NCI-H345 treated with DMSO at 0.1 percent for 48 hours (cell line): ENCODE measurements at regions not wholly inside any gene's neighbourhood (a gene's known extent, or its start where the extent isn't known, plus 50 kb on each side); places are given as distances from the start of the nearest gene placed in this dataset.
"Not testable (repeated sequence)": the region's sequence is repeated elsewhere in the genome, so short reads cannot be mapped to it uniquely, and the experiment has no call there.

ENCODE experiments used
- DNase-seq: peaks from one replicate; lab custom pipeline; 2025; ENCODE audit not compliant: unreplicated experiment; lab: John Stamatoyannopoulos, UW

DNA sequence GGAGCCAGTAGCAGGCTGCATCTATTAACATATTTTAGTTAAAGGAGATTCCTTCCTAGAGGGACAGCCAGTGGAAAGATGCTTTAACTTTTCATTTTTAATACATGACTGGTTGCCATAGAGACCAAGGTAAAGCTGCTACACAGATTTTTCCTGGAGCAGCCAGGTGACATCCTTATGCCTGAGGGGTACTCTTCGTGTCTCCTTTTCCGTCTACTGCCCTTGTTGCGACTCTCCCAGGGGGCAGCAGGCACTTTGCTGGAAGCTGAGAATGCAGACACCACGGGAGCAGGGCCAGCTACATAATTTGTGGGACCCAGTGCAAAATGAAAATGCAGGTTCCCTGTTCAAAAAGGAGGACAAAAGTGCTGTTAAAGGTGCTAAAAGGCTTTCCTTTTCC lies 340.4 kb downstream of the CEP170 start:
- not testable (repeated sequence) for DNase-seq

DNA sequence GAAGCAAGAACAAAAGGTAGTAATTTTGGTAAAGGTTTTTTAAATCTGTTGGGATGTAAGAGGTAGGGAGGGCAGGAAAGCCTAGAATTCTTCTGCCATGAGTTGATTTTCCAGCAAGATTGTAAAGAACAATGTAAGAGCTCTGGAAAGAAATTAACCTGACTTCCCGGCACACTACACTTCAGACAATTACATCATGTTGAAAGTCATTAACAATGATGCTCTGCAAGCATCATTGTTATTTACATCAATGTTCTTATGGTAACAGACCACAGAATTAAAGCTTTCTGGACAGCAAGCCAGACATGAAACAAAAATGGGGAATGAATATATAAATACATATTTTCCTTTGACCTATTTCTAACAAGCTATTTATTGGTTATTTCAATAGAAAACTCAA lies 342.2 kb downstream of the CEP170 start:
- DNase-seq = not testable (repeated sequence)

DNA sequence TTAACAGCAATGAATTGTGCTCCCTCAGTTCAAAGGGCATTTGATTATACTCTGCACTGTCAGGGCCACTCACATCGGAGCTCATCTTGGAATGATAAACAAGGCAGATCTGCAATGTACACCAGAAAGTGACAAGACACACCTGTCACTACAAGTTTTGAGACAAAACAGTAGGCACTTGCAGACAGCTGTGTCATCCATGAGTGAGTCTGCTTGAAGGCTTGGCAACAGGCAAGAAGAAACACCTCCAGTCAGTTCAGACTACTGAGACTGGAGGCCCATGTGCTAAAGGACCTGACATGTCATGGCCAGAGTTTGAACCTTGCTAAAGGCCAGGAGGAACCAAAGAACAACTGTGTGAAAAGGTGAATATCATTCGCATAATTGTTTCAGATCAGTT lies 354.5 kb downstream of the CEP170 start:
- DNase-seq = not testable (repeated sequence)

DNA sequence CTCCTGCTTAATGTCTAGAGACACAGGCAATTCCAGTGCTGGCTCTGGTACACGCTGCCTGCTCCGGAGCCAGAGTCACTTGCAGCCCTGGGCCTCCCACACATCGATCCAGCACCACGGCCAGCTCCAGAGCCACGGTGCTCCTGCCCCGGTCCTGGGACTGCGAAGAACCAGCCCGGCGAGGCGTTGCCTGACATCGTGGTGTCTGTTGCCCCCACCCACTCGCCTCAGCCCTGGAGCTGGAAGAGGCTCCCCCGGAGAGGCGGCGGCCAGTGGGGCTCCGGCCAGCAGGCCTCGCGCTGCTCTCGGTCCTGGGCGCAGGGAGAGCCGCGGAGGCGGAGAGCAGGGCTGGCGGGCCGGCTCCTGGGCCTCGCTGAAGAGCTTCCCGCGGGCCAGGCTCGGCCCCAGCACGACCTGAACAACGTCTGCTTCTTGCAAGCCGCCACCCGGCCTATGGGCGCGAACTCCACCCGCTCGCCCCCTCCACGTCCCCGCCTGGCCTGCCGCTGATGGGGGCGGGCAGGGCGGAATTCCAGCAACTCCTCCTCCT lies 364.8 kb downstream of the CEP170 start:
- no peak for DNase-seq

DNA sequence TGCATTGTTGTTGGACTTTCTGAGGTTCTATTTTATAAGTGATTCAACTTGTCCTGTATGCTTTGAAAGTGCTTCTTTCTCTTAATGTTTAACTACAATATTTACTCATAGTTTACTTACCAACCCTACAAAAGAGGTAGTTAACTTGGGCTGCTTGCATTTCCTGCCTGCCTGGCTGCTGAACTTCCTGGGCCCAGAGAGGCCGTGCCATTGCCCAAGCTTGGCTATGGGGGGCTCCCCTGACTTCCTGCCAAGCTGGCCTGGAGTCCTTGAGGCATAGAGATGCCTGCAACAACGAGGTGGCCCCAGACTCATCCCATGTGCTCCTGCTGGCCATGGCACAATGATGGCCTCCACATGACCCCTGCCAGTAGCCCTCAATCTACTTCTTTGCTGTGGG lies 361.6 kb upstream of the PLD5 start:
- no peak for DNase-seq

DNA sequence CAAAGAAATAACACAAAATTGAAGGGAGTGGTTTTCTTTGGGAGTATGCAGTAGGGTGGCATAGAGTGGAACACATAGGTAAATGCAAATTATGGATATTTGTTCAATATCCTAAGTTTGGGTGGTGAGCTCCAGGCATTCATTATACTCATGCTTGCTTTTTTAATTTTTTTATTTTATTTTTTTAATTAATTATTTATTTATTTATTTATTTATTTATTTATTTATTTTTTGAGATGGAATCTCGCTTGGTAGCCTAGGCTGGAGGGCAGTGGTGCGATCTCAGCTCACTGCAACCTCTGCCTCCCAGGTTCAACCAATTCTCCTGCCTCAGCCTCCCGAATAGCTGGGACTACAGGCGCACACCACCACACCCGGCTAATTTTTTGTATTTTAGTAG lies 355.5 kb upstream of the PLD5 start:
- DNase-seq = not testable (repeated sequence)

DNA sequence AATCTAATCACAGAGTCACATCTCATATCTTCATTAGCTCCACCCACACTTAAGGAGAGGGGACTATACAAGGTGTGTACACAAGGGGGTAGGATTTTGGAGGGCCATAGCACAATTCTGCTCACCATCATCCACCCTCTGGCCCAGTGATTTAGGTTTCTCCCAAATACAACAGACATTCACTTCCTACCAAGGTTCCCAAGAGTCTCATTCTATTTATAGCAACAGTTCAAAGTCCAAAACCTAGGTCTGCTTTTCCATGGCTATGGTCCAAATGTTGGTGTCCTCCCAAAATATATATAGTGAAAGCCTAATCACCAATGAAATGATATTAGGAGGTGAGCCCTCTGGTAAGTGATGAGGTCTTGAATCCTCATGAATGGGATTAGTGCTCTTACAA lies 353.2 kb upstream of the PLD5 start:
- DNase-seq = no peak

DNA sequence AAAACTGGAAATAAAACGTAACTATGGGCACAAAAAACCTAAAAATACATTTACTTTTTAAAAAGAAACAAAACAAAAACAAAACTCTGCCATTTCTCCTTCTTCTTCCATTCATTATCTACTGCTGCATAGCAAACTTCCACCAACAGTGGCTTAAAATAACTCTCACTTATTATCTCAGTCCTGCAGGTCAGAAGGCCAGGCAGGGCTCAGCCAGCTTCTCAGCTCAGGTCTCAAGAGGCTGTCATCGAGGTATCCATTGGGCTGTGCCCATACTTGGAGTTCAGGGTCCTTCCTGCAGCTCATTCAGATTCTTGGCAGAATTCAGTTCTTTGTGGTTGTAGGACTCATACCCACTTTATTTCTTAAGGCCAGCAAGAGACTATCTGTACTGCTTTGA lies 352.7 kb upstream of the PLD5 start:
- no peak for DNase-seq

DNA sequence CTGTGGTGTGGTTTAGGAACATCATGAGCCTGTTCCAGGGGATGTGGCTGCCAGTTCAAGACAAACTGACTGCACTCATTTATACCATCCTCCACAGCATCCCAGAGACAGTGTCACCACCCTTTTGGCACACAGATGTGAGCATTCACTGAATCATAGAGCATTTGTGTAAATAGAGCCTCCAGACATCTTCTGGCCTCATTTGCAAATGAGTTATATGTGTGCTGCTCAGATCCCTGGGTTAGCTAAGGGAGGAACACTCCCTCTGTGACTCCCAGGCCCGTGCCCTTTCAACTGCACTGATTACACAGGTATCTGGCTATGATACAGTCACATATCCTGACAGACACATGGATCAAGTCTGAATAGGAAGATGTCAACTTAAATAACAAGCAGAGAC lies 351.5 kb upstream of the PLD5 start:
- no peak for DNase-seq

DNA sequence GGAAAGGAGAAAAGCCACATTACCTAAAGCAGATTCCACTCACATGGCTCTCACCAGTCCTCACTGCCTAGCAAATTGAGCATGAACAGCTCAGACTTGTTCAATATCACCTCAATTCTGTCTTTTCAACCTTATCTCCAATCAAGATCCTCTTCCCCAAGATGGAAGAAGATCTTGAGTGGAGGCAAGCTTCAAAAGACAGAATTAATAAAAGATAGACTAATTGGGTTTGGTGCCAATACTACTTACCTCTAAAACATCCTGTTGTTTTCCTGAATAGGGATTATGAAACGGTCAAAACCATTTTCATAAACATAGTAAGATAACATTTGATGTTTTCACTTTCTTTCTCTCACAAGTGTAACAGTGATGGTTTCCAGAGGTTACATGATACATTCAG lies 349.2 kb upstream of the PLD5 start:
- DNase-seq = no peak

DNA sequence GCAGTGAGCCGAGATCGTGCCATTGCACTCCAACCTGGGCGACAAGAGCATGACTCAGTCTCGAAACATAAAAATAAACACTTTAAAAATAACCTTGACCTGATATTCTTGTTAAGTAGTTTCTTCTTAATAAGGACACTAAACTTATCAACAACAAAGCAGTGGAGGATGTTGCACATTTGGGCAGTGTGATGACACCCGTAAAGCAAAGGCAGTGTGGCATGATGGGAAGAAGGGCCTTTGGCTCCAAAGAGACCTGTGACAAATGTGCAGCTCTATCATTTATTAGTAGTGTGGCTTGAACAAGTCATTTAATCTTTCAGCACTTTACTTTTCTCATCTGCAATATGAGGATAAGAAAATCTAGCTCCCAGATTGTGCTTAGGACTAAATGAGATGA lies 348.0 kb upstream of the PLD5 start:
- no peak for DNase-seq

DNA sequence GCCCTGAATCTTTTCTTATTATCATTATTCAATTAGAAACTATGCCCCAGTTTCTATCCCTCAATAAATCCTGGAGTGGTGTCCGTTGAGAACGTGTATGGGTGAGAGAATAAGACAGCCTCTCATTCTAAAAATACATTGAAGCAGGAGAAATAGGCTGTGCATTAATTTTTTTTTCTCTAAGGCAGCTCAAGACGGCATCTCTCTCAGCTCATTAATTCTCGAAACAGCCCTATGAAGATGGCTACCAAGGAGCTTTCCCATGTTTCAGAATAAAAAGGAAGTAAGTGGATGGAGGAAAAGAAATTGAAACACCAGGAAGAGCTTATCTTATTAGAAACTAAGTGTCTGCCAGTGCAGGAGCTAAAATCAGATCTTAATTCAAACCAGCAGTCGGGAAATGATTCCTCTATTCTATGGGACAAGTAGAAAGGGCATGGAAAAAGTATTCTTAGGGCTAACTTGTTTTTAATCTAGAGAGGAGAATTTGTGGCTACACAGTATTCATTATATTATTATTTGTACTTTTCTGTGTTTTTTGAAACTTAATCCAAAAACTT lies 347.1 kb upstream of the PLD5 start:
- DNase-seq = no peak

DNA sequence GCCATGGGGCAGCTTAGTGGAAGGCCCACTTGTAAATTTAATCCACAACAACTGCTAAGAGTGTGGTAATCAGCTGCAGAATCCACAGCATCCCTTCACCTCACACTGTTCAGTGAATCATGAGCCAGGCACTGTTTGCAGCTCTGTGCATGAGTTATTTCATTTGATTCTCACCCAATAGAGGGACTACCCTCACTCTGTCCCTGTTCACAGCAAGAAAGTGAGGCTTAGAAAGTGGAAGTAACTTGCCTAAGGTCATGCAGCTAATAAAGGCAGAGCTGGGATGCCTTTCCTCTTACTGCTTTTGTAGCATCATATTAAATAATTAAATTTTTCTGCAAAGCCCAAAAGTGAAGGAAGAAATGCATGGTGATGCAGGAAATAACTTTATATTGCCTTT lies 346.5 kb upstream of the PLD5 start:
- no peak for DNase-seq

DNA sequence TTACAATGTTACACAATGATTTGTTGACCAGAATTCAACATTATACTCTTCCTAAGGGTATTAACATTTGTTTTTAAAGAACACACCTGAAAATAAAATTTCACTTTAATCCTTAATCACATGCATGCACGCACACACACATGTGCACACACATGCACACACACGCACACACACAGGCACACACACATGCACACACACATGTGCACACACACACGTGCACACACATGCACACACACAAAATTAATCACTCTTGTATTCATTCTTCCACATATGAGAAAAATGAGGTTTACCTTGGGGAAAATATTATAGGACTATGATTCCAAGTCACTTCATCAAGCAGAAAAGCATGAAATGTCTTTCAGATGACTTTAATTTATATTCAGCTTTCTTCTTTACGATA lies 331.8 kb upstream of the PLD5 start:
- no peak for DNase-seq

DNA sequence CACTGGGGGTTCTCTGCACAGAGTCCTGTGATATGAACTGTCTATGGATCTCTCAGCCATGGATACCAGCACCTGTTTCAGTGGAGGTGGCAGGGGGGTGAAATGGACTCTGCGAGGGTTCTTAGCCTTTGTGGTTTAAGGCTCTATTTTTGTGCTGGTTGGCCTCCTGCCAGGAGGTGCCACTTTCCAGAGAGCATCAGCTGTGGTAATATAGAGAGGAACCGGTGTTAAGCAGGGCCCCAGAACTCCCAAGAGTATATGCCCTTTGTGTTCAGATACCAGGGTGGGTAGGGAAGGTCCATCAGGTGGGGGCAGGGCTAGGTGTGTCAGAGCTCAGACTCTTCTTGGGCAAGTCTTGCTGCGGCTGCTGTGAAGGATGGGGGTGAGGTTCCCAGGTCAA lies 330.0 kb upstream of the PLD5 start:
- peak; percentile 11 for DNase-seq

DNA sequence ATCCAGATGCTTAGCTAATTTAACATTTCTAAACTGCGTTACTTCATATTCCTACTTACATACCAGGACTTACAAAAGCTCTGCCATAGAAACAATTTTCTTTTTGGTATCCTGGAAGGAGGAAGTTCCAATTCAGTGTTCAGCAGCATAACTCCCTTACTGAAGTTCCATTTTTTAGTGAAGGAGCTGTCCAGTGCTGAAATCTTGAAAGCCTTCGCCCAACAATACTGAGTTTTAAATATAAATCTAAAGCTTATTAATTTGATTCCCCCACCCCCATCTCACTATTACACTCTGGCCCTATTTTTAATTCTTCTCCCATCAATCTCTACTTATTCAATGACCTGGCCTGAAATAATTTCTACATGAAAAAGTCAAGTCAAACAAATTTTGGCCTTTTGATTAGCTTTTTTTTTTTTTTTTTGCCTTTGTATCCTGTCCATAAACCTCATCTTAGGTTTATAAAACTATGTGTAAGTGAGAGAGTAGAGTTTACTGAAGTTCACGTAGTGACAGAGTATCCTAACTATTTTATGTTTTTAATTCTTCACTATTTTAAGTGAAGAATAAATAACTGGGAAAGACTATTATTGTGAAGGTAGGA lies 323.0 kb upstream of the PLD5 start:
- no peak for DNase-seq

DNA sequence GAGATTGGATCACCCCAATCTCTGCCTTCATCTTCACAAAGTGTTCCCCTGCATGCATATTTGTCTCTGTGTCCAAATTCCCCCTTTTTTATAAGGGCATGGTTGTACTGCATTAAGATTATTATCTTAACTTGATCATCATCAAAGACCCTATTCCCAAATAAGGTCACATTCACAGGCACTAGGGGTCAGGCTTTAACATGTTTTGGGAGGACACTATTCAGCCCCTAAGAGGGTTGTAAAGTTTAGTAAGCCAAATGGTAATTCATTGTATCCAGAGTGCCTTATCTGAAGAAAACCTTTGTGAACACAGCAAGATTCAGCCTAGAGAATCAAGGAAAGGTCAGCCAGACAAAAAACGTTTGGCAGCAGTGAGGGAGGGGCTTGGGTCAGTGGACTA lies 317.6 kb upstream of the PLD5 start:
- no peak for DNase-seq

DNA sequence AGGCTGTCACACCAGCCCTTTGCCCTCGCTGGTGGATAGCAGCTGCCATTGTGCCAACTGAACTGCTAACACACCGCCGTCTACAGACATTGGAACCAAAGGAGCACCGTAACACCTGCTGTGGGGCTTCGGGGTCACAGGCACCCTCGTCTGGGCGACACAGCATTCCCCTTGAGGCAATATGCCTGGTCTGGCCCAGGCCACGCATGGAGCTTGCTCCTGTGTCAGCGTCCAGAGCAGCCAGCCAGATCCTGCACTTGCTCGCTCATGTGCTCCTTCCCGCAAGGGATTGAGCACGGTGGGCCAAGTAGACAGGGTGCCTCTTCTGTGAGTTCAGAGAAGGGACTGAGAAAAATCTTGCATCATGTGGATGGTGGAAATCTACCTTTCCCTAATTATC lies 314.6 kb upstream of the PLD5 start:
- no peak for DNase-seq

DNA sequence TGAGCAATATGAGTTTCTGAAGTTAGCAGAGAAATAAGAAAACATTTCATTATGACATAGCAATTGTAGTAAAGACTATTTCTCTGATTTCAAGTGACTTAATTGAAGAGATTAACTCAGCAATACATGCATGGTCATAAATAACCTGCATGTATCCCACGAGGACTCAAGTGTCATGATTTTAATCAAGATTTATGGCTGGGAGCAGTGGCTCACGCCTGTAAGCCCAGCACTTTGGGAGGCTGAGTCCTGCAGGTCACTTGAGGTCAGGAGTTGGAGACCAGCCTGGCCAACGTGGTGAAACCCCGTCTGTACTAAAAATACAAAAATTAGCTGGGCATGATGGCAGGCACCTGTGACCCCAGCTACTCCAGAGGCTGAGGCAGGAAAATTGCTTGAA lies 311.9 kb upstream of the PLD5 start:
- no peak for DNase-seq

DNA sequence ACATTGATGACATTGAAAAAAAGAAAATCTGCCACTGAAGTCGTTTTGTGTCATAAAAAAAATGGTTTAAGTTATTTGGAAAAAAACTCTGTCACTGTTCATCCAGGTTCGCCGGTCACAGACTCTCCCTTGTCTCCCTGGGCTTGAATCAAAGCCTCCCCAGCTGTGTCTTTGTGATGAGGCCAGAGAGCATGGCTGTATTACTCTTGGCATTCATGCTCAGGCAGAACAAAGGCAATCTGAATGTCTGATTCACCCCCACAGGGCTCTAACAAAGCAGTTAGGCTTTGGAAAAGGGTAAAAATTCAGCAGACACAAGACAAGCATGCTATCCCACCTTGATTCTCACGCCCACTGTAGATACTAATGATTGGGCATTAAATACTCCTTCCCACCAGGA lies 304.3 kb upstream of the PLD5 start:
- no peak for DNase-seq

DNA sequence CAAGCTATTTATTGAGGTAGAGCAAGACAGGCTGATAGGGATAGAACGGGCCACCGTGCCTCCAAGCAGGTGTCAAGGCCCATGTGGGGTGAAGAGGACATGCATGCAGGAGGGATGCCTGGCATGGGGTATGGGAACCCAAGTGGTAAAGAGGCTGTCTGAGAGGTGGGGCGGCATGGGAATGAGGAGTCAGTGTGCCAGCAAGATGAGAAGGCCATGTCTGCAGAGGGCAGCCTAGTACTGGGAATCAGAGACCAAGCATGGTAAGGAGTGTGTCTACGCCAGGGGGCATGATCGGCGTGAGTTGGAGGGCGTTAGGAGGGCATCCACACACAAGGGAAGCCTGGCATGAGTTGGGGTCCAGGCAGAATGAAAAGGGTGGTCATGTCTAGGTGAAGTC lies 303.7 kb upstream of the PLD5 start:
- DNase-seq = no peak

DNA sequence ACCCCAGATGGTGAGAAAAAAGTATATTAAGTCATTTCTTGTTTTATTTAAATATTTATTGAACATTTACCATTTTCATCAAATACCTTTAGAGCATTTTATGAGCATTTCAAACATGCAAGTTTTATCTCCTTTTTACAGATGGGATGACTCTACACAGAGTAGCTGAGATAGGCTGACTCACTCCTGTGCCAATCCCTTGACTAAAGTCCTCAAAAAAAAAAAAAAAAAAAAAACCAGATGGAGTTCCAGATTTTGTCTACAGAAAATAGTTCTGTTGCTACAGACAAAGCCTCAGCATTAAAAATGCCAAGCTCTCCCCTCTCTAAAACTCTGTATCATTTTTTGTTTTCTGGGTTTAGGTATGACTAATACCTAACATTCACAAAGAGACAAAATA lies 303.0 kb upstream of the PLD5 start:
- no peak for DNase-seq

DNA sequence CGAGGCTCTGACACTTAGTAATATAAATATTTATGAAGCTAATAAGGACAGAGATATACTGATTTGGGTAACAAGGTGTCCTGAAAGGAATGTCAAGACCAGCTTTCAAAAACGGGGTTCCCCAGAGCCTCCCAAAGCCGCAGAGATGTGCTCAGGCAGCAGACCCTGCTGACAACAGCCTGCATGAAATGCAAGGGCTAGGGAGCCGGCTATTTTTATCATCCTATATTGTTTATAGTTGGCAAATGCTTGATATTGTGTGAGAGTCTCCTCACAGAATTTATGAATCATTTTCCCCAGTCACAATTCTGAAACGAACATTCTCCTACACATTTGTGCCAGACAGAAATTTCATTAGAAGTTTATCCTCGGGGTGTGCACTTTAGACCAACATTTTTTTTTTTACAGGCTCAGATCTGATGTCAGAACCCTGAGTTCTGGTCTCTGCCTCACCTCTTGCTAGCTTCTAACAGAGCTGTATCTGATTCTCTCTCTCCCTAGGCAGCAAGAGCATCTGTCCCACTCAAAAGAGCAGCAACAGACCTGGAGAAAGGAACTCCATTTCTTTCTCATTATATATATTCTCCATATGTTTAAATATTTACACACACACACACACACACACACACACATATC lies 302.3 kb upstream of the PLD5 start:
- no peak for DNase-seq
